Endothelial cell of umbilical vein (primary cell): ENCODE measurements at regions not wholly inside any gene's neighbourhood (a gene's known extent, or its start where the extent isn't known, plus 50 kb on each side); places are given as distances from the start of the nearest gene placed in this dataset.

ENCODE experiments used
- BruUV-seq: library from RNA; stranded (reverse); fragments of 400-500 nt; replicated peaks from 2 replicates; lab custom pipeline; 2021; lab: Mats Ljungman, UMichigan
- CTCF ChIA-PET: fragments of 300-600, 350-600 bp; sonication (Branson Sonifier 250); formaldehyde crosslinking; loops from one replicate; lab custom pipeline; 2021; ENCODE audit warnings: antibody characterized with exemption, inconsistent platforms; lab: Charles Lee
- POLR2A ChIA-PET: fragments of 300-600, 350-600 bp; sonication (Branson Sonifier 250); formaldehyde crosslinking; loops from one replicate; lab custom pipeline; 2021; ENCODE audit warnings: antibody characterized with exemption, inconsistent platforms; lab: Charles Lee
- DNase-seq: peaks from one replicate; pipeline ENCODE4 v3.0.0-alpha.2; 2011; ENCODE audit warnings: low read depth, low spot score
- FAIRE-seq: peaks from 2 replicates; lab custom pipeline; 2011; peaks lifted over from hg19 to GRCh38; lab: Jason Lieb, UNC
- H2AFZ ChIP-seq: 2 replicates; pipeline ENCODE4 v1.6.0; 2012; ENCODE audit warnings: low read depth, low read length, control low read depth, inconsistent platforms
- H3K27ac ChIP-seq: 2 replicates; pipeline ENCODE4 v1.5.1; 2011; ENCODE audit warnings: low read depth, mild to moderate bottlenecking, control low read depth, low read length, moderate library complexity; ENCODE audit not compliant: insufficient read depth
- H3K27me3 ChIP-seq, 2 experiments: 2 replicates each; pipeline versions ENCODE4 v1.6.0 to v1.6.1; 2011; ENCODE audit warnings: low read length in 2 of 2, mixed read lengths in 1 of 2; ENCODE audit not compliant: control insufficient read depth in 2 of 2, insufficient read depth in 2 of 2
- H3K36me3 ChIP-seq, 2 experiments: 2 replicates in 1 of 2; 3 replicates in 1 of 2; pipeline ENCODE4 v1.5.1; 2011; ENCODE audit warnings: low read length in 2 of 2, mild to moderate bottlenecking in 1 of 2, moderate library complexity in 1 of 2; ENCODE audit not compliant: control insufficient read depth in 2 of 2, insufficient read depth in 2 of 2; ENCODE audit errors: extremely low read depth in 1 of 2
- H3K4me1 ChIP-seq: 3 replicates; pipeline ENCODE4 v1.5.1; 2011; ENCODE audit warnings: mild to moderate bottlenecking, low read length; ENCODE audit not compliant: control insufficient read depth, insufficient read depth; ENCODE audit errors: extremely low read depth
- H3K4me2 ChIP-seq: 2 replicates; pipeline ENCODE4 v1.6.1; 2011; ENCODE audit warnings: low read length, control low read depth, mixed read lengths; ENCODE audit not compliant: insufficient read depth
- H3K4me3 ChIP-seq, 3 experiments: fragments of 200-600 bp in 1 of 3; sonication (generic), shearing (Covaris generic) in 1 of 3; replicated peaks in 1 of 3; 2 replicates each; pipeline ENCODE4 v1.5.1; 2011 to 2016; ENCODE audit warnings: control low read depth in 3 of 3, low read length in 3 of 3, mild to moderate bottlenecking in 2 of 3, inconsistent platforms in 1 of 3, low read depth in 1 of 3, moderate library complexity in 1 of 3; ENCODE audit not compliant: insufficient read depth in 1 of 3
- H3K79me2 ChIP-seq: 2 replicates; pipeline ENCODE4 v1.6.0; 2012; ENCODE audit warnings: low read length, inconsistent platforms; ENCODE audit not compliant: control insufficient read depth, insufficient read depth
- H3K9ac ChIP-seq: replicated peaks from 2 replicates; pipeline ENCODE3; 2011; ENCODE audit warnings: low read length, control low read depth; ENCODE audit not compliant: insufficient read depth; ENCODE audit errors: extremely low read depth
- H3K9me1 ChIP-seq: replicated peaks from 3 replicates; pipeline ENCODE4 v1.6.0; 2011; ENCODE audit warnings: mild to moderate bottlenecking, low read length; ENCODE audit not compliant: control insufficient read depth, insufficient read depth; ENCODE audit errors: extremely low read depth
- H3K9me3 ChIP-seq: replicated peaks from 2 replicates; pipeline ENCODE4 v1.5.1; 2012; ENCODE audit warnings: low read length, inconsistent platforms; ENCODE audit not compliant: control insufficient read depth, insufficient read depth
- H4K20me1 ChIP-seq: replicated peaks from 2 replicates; pipeline ENCODE3; 2011; ENCODE audit warnings: mild to moderate bottlenecking, low read length; ENCODE audit not compliant: control insufficient read depth, insufficient read depth; ENCODE audit errors: extremely low read depth
- CTCF ChIP-seq, 2 donors: IDR thresholded peaks; 1 replicate in 1 of 2; 2 replicates in 1 of 2; pipeline ENCODE4 v1.5.1; 2011; ENCODE audit warnings: low read length in 2 of 2, mild to moderate bottlenecking in 2 of 2, moderate library complexity in 2 of 2, control low read depth in 1 of 2, inconsistent platforms in 1 of 2, low read depth in 1 of 2; ENCODE audit not compliant: insufficient read depth in 1 of 2; ENCODE audit errors: extremely low read depth in 1 of 2
- EZH2 ChIP-seq: IDR thresholded peaks from 2 replicates; pipeline ENCODE4 v1.6.1; 2012; ENCODE audit warnings: borderline replicate concordance, low read depth, mild to moderate bottlenecking, moderate library complexity, low read length, inconsistent platforms; ENCODE audit not compliant: severe bottlenecking
- FOS ChIP-seq: IDR thresholded peaks from 2 replicates; pipeline ENCODE4 v1.6.1; 2011; ENCODE audit warnings: mild to moderate bottlenecking, low read length, moderate library complexity, borderline replicate concordance; ENCODE audit not compliant: insufficient read depth
- GATA2 ChIP-seq: IDR thresholded peaks from 2 replicates; pipeline ENCODE4 v1.7.0; 2011; ENCODE audit warnings: low read depth, mild to moderate bottlenecking, moderate library complexity, mixed read lengths, low read length; ENCODE audit not compliant: insufficient read length, insufficient read depth
- JUN ChIP-seq: IDR thresholded peaks from 2 replicates; pipeline ENCODE4 v1.6.1; 2011; ENCODE audit warnings: borderline replicate concordance, low read depth; ENCODE audit not compliant: insufficient read length, insufficient read depth
- MAX ChIP-seq: IDR thresholded peaks from 2 replicates; pipeline ENCODE4 v1.6.1; 2011; ENCODE audit not compliant: insufficient read depth, insufficient read length
- MYC ChIP-seq: IDR thresholded peaks from one replicate; pipeline ENCODE4 v1.6.1; 2011; ENCODE audit warnings: mild to moderate bottlenecking, low read depth, low read length
- POLR2A ChIP-seq: IDR thresholded peaks from 2 replicates; pipeline ENCODE4 v1.6.1; 2012; ENCODE audit warnings: low read depth, mild to moderate bottlenecking, control low read depth, low read length
- POLR2AphosphoS5 ChIP-seq: IDR thresholded peaks from 2 replicates; pipeline ENCODE4 v1.6.1; 2012; ENCODE audit warnings: low read depth, mild to moderate bottlenecking, control low read depth, low read length, moderate library complexity; ENCODE audit not compliant: insufficient read depth
- dilution Hi-C: fragments of 300-500 bp; cut with MboI; formaldehyde crosslinking; loops from one replicate; pipeline ENCODE4 v1.15.0; 2019; ENCODE audit warnings: low sequenced_read_pairs; ENCODE audit not compliant: extremely low pct_ligation_motif_present
- intact Hi-C: fragments of 100-400 bp; cut with micrococcal nuclease; formaldehyde crosslinking; loops from one replicate; pipeline ENCODE4 v1.10.0; 2022

GRCh38 chr10:91088300-91089140 lies 131.9 kb upstream of the PCGF5 start:
- no peaks in the 10 kb centered on the region for H3K4me1 ChIP-seq
- H3K4me3 ChIP-seq: no peak overlapping the region
- H4K20me1 ChIP-seq: no peaks in the 10 kb centered on the region
- CTCF ChIA-PET: interaction anchor here (0.7 to 2.8 kb wide), 15 partner anchors 9 to 182 kb away, joined by 3 to 35 read pairs (median 4); partner anchors contain the start of gene ANKRD1
- dilution Hi-C loops: no loop called here
- no peaks in the 10 kb centered on the region for H3K79me2 ChIP-seq
- no peak overlapping the region for H3K9ac ChIP-seq
- no peaks in the 10 kb centered on the region for H3K9me3 ChIP-seq
- H3K4me2 ChIP-seq: no peak overlapping the region
- TF ChIP-seq GATA2 (no peak), POLR2AphosphoS5 (no peak), FOS (no peak), CTCF (IDR thresholded peaks at IDR 0.05; ENCODE audit: extremely low read depth in 1 of 2, insufficient read depth in 1 of 2, low read depth in 1 of 2, low read length in 2 of 2) (no peak), JUN (no peak), MAX (no peak), POLR2A (no peak), EZH2 (no peak), MYC (no peak)
- FAIRE-seq (no peak), DNase-seq (peak; percentile 8)
- no peaks in the 10 kb centered on the region for H3K27me3 ChIP-seq
- H2AFZ ChIP-seq: no peak overlapping the region
- POLR2A ChIA-PET: no interaction called here
- no peaks in the 10 kb centered on the region for H3K9me1 ChIP-seq
- no peak overlapping the region for H3K27ac ChIP-seq
- no peaks in the 10 kb centered on the region for H3K36me3 ChIP-seq
- intact Hi-C loops: no loop called here
- BruUV-seq: no TSS peak
